HG03060 (cell line): ENCODE measurements at regions not wholly inside any gene's neighbourhood (a gene's known extent, or its start where the extent isn't known, plus 50 kb on each side); places are given as distances from the start of the nearest gene placed in this dataset.

Experiments used
- ATAC-seq: cut with Tn5 transposase; IDR thresholded peaks from one replicate; pipeline ENCODE4 v1.9.1; 2021; ENCODE audit warnings: low read depth, moderate number of reproducible peaks; ENCODE audit not compliant: unreplicated experiment

DNA sequence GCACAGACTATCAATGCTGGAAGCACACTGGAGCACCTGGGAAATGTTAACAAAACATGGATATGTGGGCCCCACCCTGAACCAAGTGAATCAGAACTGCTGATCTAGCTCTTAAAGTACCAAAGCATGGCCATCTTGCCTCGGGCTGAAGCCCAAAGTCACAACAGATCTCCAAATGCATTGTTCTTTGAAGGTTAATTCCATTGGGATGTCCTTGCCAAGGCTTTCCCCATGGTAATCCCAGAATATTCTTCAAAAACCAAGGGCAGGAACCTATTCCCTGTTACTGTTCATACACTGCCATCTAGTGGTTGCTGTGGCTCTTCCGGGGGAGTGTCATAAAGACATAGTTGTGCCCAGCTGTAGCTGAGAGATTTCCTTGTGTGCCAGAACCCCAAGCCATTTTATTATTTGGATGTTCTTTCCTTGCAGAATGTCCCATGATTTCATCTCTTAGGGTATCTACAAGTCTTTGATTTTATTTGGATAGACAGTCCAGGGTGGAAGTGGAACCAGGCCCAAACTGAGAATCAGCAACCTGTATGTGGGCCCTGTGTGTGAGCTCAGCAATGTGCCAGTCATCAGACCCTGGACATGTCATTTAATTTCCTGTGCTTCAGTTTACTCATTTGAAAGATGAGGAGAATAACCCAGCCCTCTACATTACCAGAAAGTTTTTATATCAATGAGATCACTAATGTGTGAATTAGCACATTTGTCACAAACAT is 290.0 kb downstream of the ACTL7B start:
- ATAC-seq = no peak

DNA sequence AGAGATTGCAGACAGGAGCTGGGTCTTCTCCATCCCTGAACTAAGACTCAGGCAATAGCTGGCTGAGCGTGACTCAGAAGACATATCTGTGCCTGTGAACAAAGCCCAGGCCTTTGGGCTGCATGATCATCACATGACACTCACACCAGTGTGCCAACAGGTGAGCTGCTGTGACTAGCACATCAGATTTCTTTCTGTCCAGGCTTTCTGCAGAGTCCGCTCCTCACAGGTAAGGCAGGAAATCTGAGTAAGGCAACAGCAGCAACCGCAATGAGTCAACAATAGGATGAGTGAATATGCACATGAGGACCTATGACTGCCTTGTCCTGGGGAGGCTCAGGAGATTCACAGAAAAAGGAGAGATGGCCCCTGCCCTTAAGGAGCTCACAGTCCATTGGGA is 293.6 kb downstream of the ACTL7B start:
- ATAC-seq = no peak

DNA sequence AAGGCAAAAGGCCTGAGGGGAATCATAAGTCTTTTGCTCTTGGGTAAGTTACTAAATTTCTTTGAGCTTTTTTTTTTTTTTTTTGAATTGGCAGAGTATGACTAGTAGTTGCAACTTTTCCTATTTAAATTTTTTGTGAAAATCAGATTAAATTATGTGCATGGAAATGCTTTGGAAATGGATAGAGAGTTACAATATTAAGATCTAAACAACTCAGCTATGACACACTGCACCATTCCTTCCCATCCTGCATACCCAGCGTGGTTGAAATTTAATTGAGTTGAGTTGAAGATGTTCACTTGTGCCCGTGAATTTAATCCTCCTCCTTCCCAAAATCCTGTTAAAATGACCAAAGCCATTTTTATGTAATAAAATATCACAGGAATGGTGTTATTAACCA is 296.4 kb downstream of the ACTL7B start:
- no peak for ATAC-seq

DNA sequence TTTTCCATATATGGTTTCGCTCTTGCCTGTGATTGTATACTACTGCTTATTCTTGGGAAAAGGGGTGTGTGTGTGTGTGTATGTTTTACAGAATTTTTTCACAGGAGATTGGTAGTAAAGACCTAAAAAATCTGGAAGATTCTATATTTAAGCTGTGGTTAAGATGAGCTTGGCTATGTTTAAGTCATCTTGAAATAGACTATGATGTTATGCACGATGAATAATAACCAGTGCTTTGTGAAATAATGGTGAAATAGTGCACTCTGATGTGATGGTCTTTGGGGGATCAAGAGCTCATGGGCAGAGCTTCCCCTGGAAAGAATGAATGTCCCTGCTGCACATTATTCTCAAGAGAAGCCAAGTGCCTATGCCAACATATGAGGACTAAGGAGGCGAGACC is 301.0 kb downstream of the ACTL7B start:
- no peak for ATAC-seq

DNA sequence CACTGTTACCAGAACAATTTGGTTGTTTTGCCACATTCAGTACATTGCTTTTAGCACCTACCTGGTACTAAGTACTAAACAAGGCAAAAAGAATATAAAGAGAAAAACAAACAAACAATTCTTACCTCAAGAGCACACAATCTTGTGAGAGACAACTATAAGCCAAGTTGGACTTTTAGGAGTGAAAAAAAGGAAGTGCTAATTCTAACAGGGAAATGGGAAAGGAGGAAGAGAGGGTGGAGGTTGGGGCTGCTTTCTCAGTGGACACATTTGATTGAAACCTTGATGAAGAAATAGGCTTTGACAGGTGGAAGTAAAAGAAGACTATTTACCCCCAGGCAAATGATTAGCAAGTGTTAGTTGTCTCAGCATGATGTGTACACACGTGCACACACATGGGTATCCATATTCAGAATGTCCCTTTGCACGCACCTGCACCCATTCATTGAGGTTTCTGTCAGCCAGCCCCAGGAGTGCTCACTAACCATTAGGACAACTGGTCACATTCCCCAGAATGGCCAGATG is 302.6 kb downstream of the ACTL7B start:
- no peak for ATAC-seq

DNA sequence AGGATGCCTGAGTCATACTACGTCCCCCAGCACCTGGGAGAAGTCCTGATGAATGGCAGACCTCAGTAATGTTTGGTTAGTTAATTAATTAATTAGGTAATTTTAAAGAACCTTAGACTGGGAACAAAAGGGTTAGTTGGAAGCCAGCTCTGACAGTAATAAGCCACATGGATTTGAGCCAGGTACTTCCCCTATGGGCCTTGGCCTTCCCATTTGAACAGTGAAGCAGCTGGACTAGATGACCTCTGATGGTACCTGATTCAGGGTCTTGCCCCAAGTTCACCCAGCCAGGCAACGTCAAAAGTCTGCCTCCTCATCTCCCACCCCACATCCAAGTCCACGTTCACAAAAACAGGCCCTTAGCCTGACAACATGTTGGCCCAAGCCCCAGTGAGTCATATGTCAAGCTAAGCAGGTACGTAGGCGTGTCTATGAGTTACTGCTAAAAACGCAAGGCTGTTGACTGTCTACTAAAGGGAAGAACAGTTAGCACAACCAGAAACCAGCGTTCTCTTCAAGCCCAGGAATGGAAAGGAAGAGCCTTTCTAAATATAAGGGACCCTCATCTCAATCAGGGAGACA is 303.2 kb downstream of the ACTL7B start:
- no peak for ATAC-seq

DNA sequence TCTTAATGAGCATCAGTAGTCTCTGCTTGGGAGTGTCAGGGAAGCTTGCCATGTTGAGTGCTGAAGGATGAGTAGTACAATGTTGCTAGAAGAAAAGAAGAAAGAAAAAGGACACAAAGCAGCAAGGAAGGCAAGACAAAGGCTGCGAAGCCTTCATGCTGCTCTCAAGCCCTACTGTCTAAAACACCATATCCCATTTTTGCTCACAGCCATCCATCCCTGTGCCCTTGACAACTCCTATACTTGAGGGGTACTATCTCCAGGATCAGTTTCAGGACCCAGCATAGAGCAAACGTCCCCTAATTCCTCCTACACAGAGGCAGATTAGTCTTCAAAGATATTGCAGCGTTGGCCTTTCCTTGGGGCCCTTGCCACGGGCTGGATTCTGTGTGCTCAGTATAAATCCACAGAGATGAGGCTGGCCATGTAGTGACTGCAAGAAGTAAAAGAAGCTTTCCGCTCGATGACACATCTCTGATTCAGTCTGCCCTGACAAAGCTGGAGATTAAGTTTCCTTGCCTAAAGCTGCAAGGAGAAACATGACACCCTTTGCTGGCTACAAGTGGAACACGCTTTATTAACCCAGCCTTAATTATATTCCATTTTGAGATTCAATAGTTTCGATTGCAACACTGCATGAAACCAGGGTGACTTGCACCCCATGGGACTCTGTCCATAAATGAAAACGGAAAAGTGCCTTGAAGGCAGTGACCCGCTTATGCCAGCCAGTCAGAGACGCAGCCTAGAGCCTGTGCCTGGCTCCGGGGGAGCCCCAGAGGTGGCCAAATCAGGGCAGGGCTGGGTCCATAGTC is 304.6 kb downstream of the ACTL7B start:
- no peak for ATAC-seq

DNA sequence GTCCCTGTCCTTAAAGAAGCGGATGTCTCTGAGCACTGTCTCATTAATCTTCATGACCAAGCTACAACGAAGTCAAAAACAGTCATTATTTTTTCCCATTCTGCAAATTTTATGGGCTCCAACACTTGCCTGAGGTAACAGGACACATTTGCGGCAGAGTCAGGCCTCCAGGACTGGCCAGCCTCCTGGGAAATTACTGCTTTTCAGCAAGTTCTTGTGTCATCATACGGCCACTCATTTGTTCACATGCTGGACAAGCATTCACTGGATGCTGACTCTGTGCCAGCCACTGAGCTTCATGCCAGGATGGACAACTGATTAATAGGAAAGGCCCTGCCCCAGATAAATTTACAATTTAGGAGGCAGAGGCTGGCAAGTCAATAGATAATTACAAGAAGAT is 305.7 kb downstream of the ACTL7B start:
- ATAC-seq = no peak

DNA sequence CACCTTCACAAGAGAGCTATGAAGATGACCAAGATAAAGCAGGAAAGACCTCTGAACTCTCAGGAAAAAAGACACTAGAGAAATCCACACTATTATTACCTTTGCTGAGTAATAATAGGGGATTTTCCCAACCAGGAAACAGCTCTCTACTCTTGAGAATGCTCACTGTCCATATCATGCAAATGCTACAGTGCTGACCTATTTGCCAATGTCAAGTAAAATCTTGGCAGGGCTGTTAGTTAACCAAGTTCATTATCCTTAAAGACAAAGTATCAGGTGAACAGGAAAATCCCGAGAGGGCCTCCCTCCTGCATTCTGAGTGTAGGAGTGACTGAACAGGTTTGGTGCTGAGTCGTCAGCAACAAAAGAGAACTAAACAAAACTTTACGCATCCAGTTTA is 306.6 kb downstream of the ACTL7B start:
- ATAC-seq = no peak

DNA sequence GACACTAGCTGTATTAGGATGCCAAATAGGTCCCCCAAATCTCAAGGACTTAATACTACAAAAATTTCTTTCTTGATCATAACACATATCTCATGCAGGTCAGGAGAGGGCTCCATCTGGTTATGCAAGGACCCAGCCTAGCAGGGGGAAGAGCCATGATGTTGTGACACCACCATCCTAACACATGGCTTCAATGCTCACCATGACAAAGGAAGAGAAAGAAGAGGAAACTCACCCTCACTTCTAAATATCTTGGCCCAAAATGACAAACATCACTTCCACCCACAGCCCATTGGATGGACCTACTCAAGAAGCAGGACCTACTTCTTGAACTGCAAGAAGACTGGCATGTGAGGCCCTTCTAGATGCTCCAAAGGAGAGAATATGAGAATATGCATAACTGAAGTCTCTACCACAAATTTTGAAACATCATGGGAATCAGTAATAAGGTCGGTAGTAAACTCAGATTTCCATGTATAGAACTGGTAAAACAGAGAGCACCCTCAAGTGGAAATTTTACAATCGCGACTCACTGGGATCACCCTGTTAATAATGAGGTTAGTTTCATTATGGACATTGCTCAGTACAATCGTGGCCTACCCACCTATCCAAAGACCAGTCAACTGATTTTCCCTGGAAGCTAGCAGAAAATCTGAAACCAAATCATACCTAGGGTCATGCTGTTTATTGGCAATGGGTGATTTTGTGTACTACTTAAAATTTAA is 308.2 kb downstream of the ACTL7B start:
- ATAC-seq = no peak

DNA sequence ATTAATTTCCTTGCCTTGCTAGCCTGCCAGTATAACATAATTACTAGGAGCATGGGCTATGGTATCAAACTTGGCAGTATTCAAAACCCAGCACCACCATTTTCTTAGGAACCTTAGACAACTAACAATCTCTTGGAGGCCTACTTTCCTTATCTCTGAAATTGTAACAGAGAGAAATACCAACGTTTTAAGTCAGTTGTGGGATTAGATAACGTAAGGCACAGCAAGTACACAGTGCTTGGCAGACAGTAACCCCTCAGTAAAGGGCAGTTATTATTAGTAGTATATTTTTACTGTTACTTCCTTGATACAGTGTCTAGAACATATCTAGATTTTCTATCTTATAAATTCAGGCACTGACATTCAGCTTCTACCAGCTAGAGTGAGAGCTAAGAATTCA is 309.6 kb downstream of the ACTL7B start:
- no peak for ATAC-seq

DNA sequence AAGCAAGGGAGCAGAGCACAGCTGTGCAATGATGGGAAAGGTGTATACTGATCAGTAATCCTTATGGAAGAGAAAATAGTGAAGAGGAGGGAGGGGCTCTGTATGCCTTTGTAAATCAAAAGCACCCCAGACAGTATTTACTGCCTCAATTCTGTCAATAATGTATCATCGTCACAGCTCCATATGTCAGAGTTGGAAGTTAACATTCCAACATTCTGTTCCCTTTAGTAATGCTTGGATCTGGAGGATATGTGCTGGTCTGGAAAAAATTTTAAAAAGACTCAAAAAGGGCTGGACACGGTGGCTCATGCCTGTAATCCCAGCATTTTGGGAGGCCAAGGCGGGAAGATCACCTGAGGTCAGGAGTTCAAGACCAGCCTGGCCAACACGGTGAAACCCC is 310.4 kb downstream of the ACTL7B start:
- ATAC-seq = no peak

DNA sequence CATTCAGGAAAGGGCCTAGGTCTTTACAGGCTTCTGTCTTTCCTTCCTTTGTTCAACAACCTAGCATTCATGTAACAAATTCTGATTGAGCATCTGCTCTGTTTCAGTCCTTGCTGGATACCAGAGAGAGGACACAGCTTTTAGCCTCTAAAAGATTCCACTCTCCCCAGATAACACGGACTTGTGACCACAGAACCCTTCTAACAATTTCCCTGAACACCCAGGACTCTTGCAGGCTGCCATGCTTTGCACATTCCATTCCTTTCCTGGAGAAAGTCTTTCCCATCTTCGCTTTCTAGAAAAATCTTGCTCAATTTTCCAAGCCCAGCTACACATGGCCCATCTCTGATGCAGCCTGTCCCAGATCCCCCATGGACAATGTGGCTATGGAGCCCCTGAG is 310.9 kb downstream of the ACTL7B start:
- no peak for ATAC-seq

DNA sequence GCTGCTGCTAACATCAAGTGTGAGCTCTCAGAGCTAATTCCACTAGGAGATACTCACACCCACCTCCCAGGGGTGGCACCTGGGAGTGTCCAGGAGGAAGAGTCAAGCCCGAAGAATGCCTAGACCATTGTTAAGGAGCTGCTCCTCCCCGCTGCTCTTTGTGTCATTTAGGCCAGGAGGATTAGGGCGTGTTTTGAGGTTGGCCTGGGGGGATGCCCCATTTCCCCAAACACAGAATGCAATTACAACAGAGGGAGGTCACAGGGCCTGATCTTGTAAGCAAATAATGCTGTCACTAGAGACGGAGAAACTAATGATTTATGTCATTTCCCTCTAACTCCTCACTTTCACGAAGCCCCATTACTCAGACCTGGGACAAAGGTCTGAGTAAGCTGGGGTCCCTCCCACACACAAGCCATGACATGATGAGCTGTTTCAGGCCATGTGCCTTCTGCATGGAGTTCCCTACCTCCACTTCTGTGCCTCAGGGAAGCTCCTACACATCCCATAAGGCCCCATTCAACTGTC is 312.5 kb downstream of the ACTL7B start:
- no peak for ATAC-seq

DNA sequence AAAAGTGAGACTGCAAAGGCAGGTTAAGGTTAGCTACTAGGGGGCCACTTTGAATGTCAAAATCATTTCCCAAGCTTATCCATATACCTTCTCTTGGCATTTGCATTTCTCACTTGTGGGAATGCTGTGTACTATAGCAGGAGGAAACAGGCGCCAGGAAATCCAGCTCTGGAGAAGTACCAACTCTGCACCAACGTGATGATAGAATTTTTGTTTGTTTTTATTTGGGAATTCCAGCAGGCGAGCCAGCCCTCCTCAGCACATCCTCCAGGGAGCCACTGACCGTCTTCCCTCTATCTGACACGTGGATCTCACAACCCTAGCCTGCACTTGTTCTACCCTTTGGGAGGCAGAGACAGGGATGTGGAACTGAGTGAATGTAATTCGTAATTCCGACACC is 318.0 kb downstream of the ACTL7B start:
- no peak for ATAC-seq

DNA sequence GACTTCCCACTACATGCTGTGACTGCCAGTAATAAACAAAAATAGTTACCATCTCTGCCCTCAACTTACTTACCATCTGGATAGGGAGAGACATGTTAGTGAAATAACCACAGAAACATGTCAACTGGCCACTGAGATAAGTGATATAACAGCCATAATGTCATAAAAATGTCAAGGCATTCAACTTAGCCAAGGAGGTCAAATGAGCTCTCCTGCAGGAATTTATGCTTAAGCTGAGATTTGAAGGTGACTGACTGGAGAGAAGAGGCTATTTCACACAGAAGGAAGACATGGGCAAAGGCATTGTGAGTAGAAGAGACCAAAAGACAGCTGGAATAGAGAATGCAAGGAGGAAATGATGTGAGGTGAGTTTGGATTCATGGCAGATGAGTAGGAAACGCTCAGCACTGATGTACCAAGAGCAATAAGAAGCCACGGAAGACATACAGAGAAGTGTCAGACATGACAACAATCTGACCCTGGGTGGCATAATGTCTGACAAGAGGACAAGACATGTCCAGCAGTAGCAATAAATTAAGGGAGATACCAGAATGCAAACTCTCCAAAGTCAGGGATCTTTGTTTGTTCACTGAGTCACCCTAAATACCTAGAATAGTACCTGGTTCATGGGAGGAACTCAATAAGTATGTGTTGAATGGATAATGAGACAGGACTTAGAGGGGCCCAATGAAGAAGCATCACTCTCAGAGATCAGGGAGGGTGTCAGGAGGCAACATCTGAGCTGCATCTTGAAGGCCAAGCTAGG is 318.8 kb downstream of the ACTL7B start:
- no peak for ATAC-seq

DNA sequence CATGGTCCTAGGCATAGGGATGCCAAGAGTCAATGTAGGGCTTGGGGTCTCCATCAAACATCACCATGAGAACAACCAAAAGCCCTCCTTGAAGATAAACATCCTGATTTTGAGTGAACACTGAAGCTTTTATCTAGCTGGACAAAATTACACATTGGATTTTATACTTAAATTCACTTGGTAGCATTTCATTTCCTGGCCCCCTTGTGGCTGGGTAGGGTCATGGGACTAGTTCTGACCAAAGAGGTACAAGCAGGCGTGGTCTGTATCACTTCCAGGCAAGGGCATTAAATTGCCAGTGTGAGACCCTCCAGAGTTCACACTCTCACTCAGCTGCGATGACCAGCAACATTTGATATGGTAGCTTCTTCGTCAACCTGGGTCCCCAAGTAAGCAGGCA is 320.3 kb downstream of the ACTL7B start:
- no peak for ATAC-seq

DNA sequence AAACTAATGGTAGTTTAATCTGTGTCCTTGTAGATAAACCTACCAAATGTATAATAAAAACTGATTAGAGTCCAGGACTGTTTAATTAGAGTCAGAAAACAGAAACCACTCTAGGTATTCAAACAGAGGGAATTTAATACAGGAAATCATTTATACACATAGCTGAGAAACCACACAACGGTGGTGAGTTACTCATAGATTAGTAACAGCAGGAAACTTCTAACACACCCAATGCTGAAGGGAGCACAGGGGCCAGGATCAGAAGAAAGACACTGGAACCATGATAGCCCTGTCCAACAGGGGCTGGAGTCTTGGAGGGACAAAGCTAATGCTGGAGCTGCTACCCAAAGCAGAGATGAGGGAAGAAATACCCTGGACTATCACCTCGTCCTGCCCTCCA is 321.0 kb downstream of the ACTL7B start:
- ATAC-seq = no peak

DNA sequence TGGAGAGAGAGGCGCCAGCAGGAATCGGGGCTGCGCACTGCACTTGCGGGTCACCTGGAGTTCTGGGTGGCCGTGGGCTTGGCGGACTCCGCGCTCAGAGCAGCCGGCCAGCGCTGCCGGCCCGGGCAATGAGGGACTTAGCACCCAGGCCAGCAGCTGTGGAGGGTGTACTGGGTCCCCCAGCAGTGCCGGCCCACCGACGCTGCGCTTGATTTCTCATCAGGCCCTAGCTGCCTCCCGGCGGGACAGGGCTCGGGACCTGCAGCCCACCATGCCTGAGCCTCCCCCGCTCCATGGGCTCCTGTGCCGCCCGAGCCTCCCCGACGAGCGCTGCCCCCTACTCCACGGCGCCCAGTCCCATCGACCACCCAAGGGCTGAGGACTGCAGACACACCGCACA is 325.6 kb downstream of the ACTL7B start:
- no peak for ATAC-seq

DNA sequence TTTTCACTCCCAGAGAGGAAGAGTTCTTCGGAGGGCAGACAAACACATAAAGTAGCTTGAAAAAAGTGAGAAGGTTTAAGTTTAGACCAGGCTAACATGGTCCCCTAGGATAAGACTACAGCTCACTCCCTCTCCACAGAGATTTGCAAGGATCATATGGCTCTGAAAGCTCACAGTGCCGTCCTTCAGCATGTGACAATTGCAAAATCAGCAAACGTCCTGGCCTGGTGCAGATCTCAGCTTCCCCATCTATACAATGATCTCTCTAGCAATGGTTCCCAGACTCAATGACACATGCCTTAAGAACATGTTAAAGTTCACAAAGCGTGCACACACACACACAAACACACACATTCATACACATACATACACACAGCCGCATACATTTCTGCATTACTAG is 327.6 kb downstream of the ACTL7B start:
- no peak for ATAC-seq
